Dermis blood vessel endothelial cell (primary cell): ENCODE measurements at regions not wholly inside any gene's neighbourhood (a gene's known extent, or its start where the extent isn't known, plus 50 kb on each side); places are given as distances from the start of the nearest gene placed in this dataset.

Experiments used
- DNase-seq: peaks from one replicate; pipeline ENCODE4 v3.0.0; 2010

GRCh38 chr1:30417001-30417700, 306.2 kb downstream of the MATN1 start:
- DNase-seq: no peak

GRCh38 chr1:30416221-30416820, 307.1 kb downstream of the MATN1 start:
- DNase-seq: no peak

- no peak for DNase-seq
Measured at GRCh38 chr1:30415171-30415940, 308.0 kb downstream of the MATN1 start.

GRCh38 chr1:30414851-30415165, 308.6 kb downstream of the MATN1 start:
- no peak for DNase-seq

GRCh38 chr1:30414086-30414850, 309.1 kb downstream of the MATN1 start:
- DNase-seq: no peak

- DNase-seq: no peak
Measured at GRCh38 chr1:30413606-30414005, 309.8 kb downstream of the MATN1 start.

GRCh38 chr1:30413111-30413440, 310.3 kb downstream of the MATN1 start:
- DNase-seq: no peak

GRCh38 chr1:30412241-30413110, 310.9 kb downstream of the MATN1 start:
- DNase-seq: no peak

- DNase-seq: no peak
Measured at GRCh38 chr1:30411206-30411605, 312.2 kb downstream of the MATN1 start.

- DNase-seq: no peak
Measured at GRCh38 chr1:30410153-30410851, 313.1 kb downstream of the MATN1 start.

- no peak for DNase-seq
Measured at GRCh38 chr1:30409476-30410152, 313.8 kb downstream of the MATN1 start.

- no peak for DNase-seq
Measured at GRCh38 chr1:30407865-30408580, 315.4 kb downstream of the MATN1 start.

- DNase-seq: no peak
Measured at GRCh38 chr1:30406996-30407864, 316.2 kb downstream of the MATN1 start.

- no peak for DNase-seq
Measured at GRCh38 chr1:30405631-30406212, 317.7 kb downstream of the MATN1 start.

GRCh38 chr1:30405081-30405480, 318.3 kb downstream of the MATN1 start:
- no peak for DNase-seq

- DNase-seq: no peak
Measured at GRCh38 chr1:30404341-30404740, 319.0 kb downstream of the MATN1 start.

- DNase-seq: no peak
Measured at GRCh38 chr1:30403726-30404125, 319.7 kb downstream of the MATN1 start.

GRCh38 chr1:30403061-30403645, 320.2 kb downstream of the MATN1 start:
- no peak for DNase-seq

GRCh38 chr1:30402031-30402430, 321.4 kb downstream of the MATN1 start:
- DNase-seq: no peak
